Gastroesophageal sphincter (tissue), 3 donors: ENCODE measurements at regions not wholly inside any gene's neighbourhood (a gene's known extent, or its start where the extent isn't known, plus 50 kb on each side); places are given as distances from the start of the nearest gene placed in this dataset.

ENCODE experiments used
- CTCF ChIP-seq, 4 experiments: fragments of 200-600 bp in 2 of 4; fragments of 450-650 bp in 2 of 4; sonication (generic) in 1 of 4; IDR thresholded peaks; one replicate each; pipeline ENCODE4 v1.5.1; 2017 to 2019; ENCODE audit warnings: antibody characterized with exemption in 4 of 4, mild to moderate bottlenecking in 2 of 4, moderate library complexity in 2 of 4
- POLR2A ChIP-seq, 2 donors: fragments of 450-650 bp; IDR thresholded peaks; one replicate each; pipeline ENCODE4 v1.6.1; 2017; ENCODE audit warnings: antibody characterized with exemption in 2 of 2, mild to moderate bottlenecking in 2 of 2, moderate library complexity in 1 of 2
- POLR2AphosphoS5 ChIP-seq: sonication (generic); formaldehyde crosslinking; IDR thresholded peaks from one replicate; pipeline ENCODE4 v1.6.1; 2017; ENCODE audit warnings: antibody characterized with exemption

DNA sequence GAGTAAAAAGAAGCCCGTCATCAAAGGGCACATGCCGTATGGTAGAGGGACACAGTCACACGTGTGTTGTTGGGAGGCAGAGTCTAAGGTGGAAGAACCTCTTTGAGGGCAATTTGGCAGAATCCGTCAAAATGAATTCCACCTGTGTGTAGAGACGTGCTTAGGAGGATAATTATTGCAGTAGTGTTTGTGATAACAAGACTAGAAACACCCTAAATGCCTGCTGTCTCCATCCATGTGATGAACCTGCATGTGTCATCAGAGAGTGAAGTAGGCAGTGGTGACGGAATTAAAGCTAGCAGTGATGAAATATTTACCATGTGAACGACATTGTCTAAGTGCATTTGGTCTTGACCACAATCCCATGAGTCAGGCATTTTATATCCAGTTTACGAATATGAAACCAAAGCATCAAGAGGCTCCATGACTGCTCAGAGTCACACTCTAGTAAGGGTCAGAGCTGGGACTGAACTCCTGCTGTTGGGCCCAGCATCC is 61.3 kb upstream of the ADORA2B start:
- TF ChIP-seq POLR2A (IDR thresholded peaks at IDR 0.05) (no peak), CTCF (IDR thresholded peaks at IDR 0.05) (no peak), POLR2AphosphoS5 (no peak)
